NCI-H2081 treated with DMSO at 0.1 percent for 48 hours (cell line): ENCODE measurements at regions not wholly inside any gene's neighbourhood (a gene's known extent, or its start where the extent isn't known, plus 50 kb on each side); places are given as distances from the start of the nearest gene placed in this dataset.
"Not testable (repeated sequence)": the region's sequence is repeated elsewhere in the genome, so short reads cannot be mapped to it uniquely, and the experiment has no call there.

Source experiments
- DNase-seq: peaks from one replicate; lab custom pipeline; 2025; lab: John Stamatoyannopoulos, UW

- no peak for DNase-seq
These were observed 170.8 kb upstream of the BET1 start for GRCh38 chr7:94174956-94175355.

- no peak for DNase-seq
These were observed 172.6 kb upstream of the BET1 start for GRCh38 chr7:94176694-94177200.

GRCh38 chr7:94177441-94177840 lies 173.3 kb upstream of the BET1 start:
- no peak for DNase-seq

- no peak for DNase-seq
These were observed 174.1 kb upstream of the BET1 start for GRCh38 chr7:94178230-94178629.

GRCh38 chr7:94179466-94179865 lies 175.3 kb upstream of the BET1 start:
- DNase-seq = no peak

- no peak for DNase-seq
These were observed 177.9 kb upstream of the BET1 start for GRCh38 chr7:94182066-94182465.

- DNase-seq = no peak
These were observed 178.6 kb upstream of the BET1 start for GRCh38 chr7:94182721-94183120.

GRCh38 chr7:94183289-94183749 lies 179.2 kb upstream of the BET1 start:
- DNase-seq = no peak

GRCh38 chr7:94183891-94184290 lies 179.7 kb upstream of the BET1 start:
- DNase-seq = no peak

- no peak for DNase-seq
These were observed 184.2 kb upstream of the BET1 start for GRCh38 chr7:94188350-94188749.

- DNase-seq = no peak
These were observed 186.5 kb upstream of the BET1 start for GRCh38 chr7:94190599-94191061.

GRCh38 chr7:94194426-94194825 lies 190.3 kb upstream of the BET1 start:
- not testable (repeated sequence) for DNase-seq

- no peak for DNase-seq
These were observed 191.0 kb upstream of the BET1 start for GRCh38 chr7:94195201-94195600.

- DNase-seq = no peak
These were observed 191.7 kb upstream of the BET1 start for GRCh38 chr7:94195813-94196212.

GRCh38 chr7:94205529-94205928 lies 189.2 kb upstream of the COL1A2 start:
- no peak for DNase-seq

- DNase-seq = no peak
These were observed 188.4 kb upstream of the COL1A2 start for GRCh38 chr7:94206295-94206694.

GRCh38 chr7:94212160-94212559 lies 182.5 kb upstream of the COL1A2 start:
- DNase-seq = no peak

GRCh38 chr7:94216944-94217461 lies 177.7 kb upstream of the COL1A2 start:
- no peak for DNase-seq

GRCh38 chr7:94217766-94218165 lies 176.9 kb upstream of the COL1A2 start:
- DNase-seq = no peak

GRCh38 chr7:94222516-94222915 lies 172.2 kb upstream of the COL1A2 start:
- DNase-seq = no peak

GRCh38 chr7:94223375-94224084 lies 171.2 kb upstream of the COL1A2 start:
- DNase-seq = peak; percentile 67

- no peak for DNase-seq
These were observed 166.5 kb upstream of the COL1A2 start for GRCh38 chr7:94228223-94228622.

GRCh38 chr7:94228678-94229077 lies 166.0 kb upstream of the COL1A2 start:
- DNase-seq = no peak

GRCh38 chr7:94231305-94231704 lies 163.4 kb upstream of the COL1A2 start:
- no peak for DNase-seq
